ENCODE measurements at regions not wholly inside any gene's neighbourhood (a gene's known extent, or its start where the extent isn't known, plus 50 kb on each side); places are given as distances from the start of the nearest gene placed in this dataset.
"Not testable (repeated sequence)": the region's sequence is repeated elsewhere in the genome, so short reads cannot be mapped to it uniquely, and the experiment has no call there.

- TF ChIP-seq CTCF (IDR thresholded peaks at IDR 0.05; ENCODE audit: extremely low read depth, missing control alignments), result no peak
- DNase-seq (ENCODE audit: low spot score), result no peak
These were observed 1227.0 kb downstream of the EFNA5 start for GRCh38 chr5:106443746-106444145.

- no peak for DNase-seq (ENCODE audit: low spot score)
- no peak for TF ChIP-seq CTCF (IDR thresholded peaks at IDR 0.05; ENCODE audit: extremely low read depth, missing control alignments)
These were observed 1235.6 kb downstream of the EFNA5 start for GRCh38 chr5:106435185-106435584.

GRCh38 chr5:106430733-106431132 is 1240.0 kb downstream of the EFNA5 start:
- DNase-seq (ENCODE audit: low spot score), result not testable (repeated sequence)

- DNase-seq (ENCODE audit: low spot score), result no peak
- no peak for TF ChIP-seq CTCF (IDR thresholded peaks at IDR 0.05; ENCODE audit: extremely low read depth, missing control alignments)
These were observed 1247.4 kb downstream of the EFNA5 start for GRCh38 chr5:106423109-106423897.

- DNase-seq (ENCODE audit: low spot score), result no peak
- no peak for TF ChIP-seq CTCF (IDR thresholded peaks at IDR 0.05; ENCODE audit: extremely low read depth, missing control alignments)
These were observed 1250.6 kb downstream of the EFNA5 start for GRCh38 chr5:106420102-106420501.

GRCh38 chr5:106418196-106418595 is 1252.5 kb downstream of the EFNA5 start:
- no peak for TF ChIP-seq CTCF (IDR thresholded peaks at IDR 0.05; ENCODE audit: extremely low read depth, missing control alignments)
- DNase-seq (ENCODE audit: low spot score), result no peak

DNA sequence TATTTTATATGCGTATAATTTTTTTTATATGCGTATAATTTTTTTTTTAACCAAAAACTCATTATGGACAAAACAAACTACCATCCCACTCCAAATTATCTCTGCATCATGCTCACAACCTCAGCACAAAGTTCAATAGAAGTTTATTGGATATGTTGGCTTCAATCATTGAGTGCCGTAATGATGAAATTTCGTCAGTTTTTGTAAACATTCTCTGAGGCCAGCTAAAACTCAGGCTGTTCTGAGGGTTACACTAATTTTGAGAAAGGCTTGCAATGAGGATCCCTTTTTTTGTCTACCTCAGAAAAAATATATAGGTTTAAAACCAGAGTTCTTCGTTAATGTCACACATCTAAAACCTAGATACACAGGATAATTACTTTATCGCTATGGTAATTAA is 1253.2 kb downstream of the EFNA5 start:
- no peak for DNase-seq (ENCODE audit: low spot score)
- TF ChIP-seq CTCF (IDR thresholded peaks at IDR 0.05; ENCODE audit: extremely low read depth, missing control alignments), result no peak

DNA sequence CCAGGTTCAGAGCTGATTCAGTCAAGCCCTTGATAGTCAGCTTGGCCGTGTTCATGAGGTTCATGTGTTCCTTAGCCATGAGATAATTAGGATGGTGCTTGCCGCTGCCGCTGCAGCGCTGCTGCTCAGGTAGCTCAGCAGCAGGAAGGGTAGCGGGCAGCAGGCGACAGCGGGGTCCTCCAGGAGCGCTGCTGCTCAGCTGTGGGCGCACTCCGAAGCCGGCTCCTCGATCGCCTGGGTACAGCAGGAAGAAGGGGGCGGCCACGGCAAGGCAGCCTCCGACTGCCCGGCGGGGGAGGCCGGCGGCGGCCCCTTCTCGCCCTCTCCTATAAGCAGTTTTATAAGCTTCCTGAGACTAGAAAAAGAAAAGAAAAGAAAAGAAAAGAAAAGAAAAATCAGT is 1253.6 kb downstream of the EFNA5 start:
- TF ChIP-seq CTCF (IDR thresholded peaks at IDR 0.05; ENCODE audit: extremely low read depth, missing control alignments), result no peak
- DNase-seq (ENCODE audit: low spot score), result no peak
